GM12878 (cell line): ENCODE measurements at regions not wholly inside any gene's neighbourhood (a gene's known extent, or its start where the extent isn't known, plus 50 kb on each side); places are given as distances from the start of the nearest gene placed in this dataset.

Experiments
- HDAC6 ChIP-seq: fragments of 200-600 bp; sonication (generic); IDR thresholded peaks from one replicate; pipeline ENCODE4 v1.8.0; 2017; ENCODE audit warnings: antibody characterized with exemption; ENCODE audit not compliant: unreplicated experiment
- SUPT20H ChIP-seq: IDR thresholded peaks from 2 replicates; pipeline ENCODE4 v1.6.1; 2011; ENCODE audit warnings: low read depth, mild to moderate bottlenecking, low read length, moderate library complexity, borderline replicate concordance; ENCODE audit not compliant: control insufficient read depth

DNA sequence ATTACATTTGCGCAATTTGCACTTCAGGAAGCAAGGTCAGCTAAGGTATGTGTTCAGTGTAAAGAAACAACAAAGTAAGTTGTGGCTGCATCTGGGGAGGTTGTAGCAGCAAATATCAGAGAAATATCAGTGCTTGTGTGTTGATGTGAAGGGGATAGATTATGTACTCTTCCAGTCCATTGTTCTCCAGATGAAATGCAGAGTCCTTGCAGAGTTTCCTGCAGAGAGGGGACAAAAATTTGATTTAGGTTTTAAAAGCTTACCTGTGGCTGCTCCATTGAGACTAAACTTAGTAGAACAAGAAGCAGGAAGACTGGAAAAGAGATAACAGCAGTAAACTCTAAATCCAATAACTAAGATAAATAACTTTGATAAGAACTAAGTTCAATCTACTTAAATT, 952.2 kb downstream of the CDH18 start:
- TF ChIP-seq HDAC6 (no peak), SUPT20H (no peak)
